H1 (cell line): ENCODE measurements at regions not wholly inside any gene's neighbourhood (a gene's known extent, or its start where the extent isn't known, plus 50 kb on each side); places are given as distances from the start of the nearest gene placed in this dataset.

Experiments
- KDM1A ChIP-seq: fragments of 200-600, 300-600 bp; sonication (generic); IDR thresholded peaks from 2 replicates; pipeline ENCODE4 v1.7.1; 2016; ENCODE audit warnings: mild to moderate bottlenecking, low read length, borderline replicate concordance
- TBP ChIP-seq: IDR thresholded peaks from 2 replicates; pipeline ENCODE4 v1.6.1; 2011; ENCODE audit warnings: low read depth, low read length, improper control_type of control experiment

DNA sequence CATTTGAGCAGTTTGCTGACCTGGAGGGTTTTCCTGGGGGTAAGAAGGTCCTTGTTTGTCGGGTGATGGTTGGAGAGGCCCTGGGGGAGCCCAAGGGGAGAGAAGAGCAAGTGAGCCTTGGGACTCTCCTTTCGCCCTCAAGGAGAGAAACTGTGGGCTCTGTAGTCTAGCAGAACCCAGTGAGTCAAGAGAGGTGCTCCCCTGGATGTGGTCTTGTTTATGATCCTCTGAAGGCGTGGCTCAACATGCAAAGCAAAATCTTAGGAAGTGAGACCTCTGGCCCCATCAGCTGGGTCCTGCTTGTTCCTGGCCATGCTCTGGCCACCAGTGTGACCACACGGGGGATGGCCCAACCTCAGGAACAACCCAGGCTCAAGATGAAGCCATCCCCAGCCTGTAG, 66.5 kb upstream of the ALX4 start (continued):
- TF ChIP-seq KDM1A (no peak), TBP (no peak)
